Endothelial cell of umbilical vein (primary cell): ENCODE measurements at regions not wholly inside any gene's neighbourhood (a gene's known extent, or its start where the extent isn't known, plus 50 kb on each side); places are given as distances from the start of the nearest gene placed in this dataset.

Experiments
- POLR2A ChIP-seq: IDR thresholded peaks from 2 replicates; pipeline ENCODE4 v1.6.1; 2012; ENCODE audit warnings: low read depth, mild to moderate bottlenecking, control low read depth, low read length
- POLR2AphosphoS5 ChIP-seq: IDR thresholded peaks from 2 replicates; pipeline ENCODE4 v1.6.1; 2012; ENCODE audit warnings: low read depth, mild to moderate bottlenecking, control low read depth, low read length, moderate library complexity; ENCODE audit not compliant: insufficient read depth
- TF ChIP-seq, protein P1 (sequence below), 2 donors: IDR thresholded peaks; 1 replicate in 1 of 2; 2 replicates in 1 of 2; pipeline ENCODE4 v1.5.1; 2011; ENCODE audit warnings: low read length in 2 of 2, mild to moderate bottlenecking in 2 of 2, moderate library complexity in 2 of 2, control low read depth in 1 of 2, inconsistent platforms in 1 of 2, low read depth in 1 of 2; ENCODE audit not compliant: insufficient read depth in 1 of 2; ENCODE audit errors: extremely low read depth in 1 of 2
- TF ChIP-seq, protein P2 (sequence below): IDR thresholded peaks from 2 replicates; pipeline ENCODE4 v1.6.1; 2011; ENCODE audit not compliant: insufficient read depth, insufficient read length

DNA sequence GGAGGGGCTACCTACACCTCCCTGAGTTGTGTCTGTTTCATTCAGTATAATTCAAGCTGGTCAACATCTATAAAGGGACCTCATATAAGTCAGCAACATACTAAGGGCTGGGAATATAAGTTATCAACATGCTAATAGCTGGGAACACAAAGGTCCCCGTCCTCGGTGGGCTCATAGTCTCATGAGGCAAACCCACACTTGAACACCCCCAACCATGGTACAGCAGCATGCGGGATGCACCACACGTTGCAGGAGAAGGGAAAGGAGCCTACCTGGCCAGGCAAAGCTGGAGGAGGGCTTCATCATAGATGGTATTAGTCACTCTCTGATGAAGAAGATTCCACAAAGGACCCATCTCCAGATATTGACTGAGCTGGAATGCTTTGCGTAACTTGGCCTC, 561.8 kb upstream of the B3GAT1 start:
- TF ChIP-seq, protein P1, sequence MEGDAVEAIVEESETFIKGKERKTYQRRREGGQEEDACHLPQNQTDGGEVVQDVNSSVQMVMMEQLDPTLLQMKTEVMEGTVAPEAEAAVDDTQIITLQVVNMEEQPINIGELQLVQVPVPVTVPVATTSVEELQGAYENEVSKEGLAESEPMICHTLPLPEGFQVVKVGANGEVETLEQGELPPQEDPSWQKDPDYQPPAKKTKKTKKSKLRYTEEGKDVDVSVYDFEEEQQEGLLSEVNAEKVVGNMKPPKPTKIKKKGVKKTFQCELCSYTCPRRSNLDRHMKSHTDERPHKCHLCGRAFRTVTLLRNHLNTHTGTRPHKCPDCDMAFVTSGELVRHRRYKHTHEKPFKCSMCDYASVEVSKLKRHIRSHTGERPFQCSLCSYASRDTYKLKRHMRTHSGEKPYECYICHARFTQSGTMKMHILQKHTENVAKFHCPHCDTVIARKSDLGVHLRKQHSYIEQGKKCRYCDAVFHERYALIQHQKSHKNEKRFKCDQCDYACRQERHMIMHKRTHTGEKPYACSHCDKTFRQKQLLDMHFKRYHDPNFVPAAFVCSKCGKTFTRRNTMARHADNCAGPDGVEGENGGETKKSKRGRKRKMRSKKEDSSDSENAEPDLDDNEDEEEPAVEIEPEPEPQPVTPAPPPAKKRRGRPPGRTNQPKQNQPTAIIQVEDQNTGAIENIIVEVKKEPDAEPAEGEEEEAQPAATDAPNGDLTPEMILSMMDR (IDR thresholded peaks at IDR 0.05; ENCODE audit: extremely low read depth in 1 of 2, insufficient read depth in 1 of 2, low read depth in 1 of 2, low read length in 2 of 2) = no peak
- TF ChIP-seq POLR2AphosphoS5 (no peak), POLR2A (no peak)
- TF ChIP-seq, protein P2, sequence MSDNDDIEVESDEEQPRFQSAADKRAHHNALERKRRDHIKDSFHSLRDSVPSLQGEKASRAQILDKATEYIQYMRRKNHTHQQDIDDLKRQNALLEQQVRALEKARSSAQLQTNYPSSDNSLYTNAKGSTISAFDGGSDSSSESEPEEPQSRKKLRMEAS = no peak
